ENCODE measurements at regions not wholly inside any gene's neighbourhood (a gene's known extent, or its start where the extent isn't known, plus 50 kb on each side); places are given as distances from the start of the nearest gene placed in this dataset.

DNA sequence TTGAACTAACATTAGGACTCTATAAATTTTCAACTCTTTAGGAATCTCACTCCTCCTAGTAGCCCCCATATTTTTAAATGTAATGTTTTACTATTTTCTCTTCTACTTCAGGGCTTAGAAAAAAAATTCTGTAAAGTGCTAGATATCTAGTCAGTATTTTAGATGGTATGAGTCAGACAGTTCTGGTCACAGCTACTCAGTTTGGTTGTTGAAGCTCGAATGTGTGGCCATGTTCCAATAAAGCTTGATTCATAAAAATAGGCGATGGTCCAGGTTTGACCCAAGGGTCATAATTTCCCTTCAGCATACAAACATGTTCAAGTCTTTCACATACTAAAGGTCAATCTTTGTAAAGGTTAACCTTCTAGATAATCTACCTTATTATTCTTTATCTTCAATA, 566.0 kb upstream of the CDH18 start:
- no peak for DNase-seq

DNA sequence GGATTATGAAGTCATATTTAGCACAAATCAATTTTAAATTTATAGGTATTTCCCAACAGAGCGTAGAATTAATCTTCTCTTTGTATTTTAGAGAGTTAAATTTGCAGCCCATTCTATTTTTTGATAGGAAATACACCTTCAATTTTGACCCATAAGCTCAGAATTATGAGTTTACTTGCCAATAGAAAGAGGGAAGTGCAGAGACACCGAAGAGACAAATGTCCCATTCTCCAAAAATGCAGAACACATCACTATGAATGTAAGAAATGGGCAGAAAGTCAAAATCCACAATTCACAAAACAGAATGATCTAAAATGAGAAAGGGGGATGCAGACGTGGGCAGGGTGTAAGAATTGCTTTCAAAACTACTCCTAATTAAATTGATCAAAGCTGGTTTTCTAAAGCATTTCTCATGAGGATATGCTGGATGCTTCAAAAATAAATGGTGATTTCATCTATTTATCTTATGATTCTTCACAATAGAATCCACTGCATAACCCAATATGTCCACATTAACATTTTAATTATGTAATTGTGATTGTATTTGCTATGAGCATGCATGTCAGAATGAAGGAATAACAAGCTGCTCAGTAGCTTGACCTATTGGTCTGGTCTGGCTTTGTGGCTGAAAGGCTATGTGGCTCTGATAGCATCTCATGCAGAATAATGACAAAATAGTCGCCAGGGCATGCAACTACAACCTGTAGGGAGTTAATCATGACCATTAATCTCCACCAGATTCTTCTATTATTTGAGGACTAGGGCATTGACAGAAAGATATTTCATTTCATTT, 550.1 kb upstream of the CDH18 start:
- no peak for DNase-seq

- no peak for DNase-seq
Measured at GRCh38 chr5:20536813-20537212, 548.8 kb upstream of the CDH18 start.

GRCh38 chr5:20536341-20536740, 548.3 kb upstream of the CDH18 start:
- DNase-seq, result no peak

GRCh38 chr5:20528471-20528870, 540.5 kb upstream of the CDH18 start:
- DNase-seq, result no peak

- no peak for DNase-seq
Measured at GRCh38 chr5:20524991-20525529, 537.1 kb upstream of the CDH18 start.

GRCh38 chr5:20522905-20523482, 535.0 kb upstream of the CDH18 start:
- no peak for DNase-seq

GRCh38 chr5:20515606-20516005, 527.6 kb upstream of the CDH18 start:
- no peak for DNase-seq

GRCh38 chr5:20514145-20514544, 526.1 kb upstream of the CDH18 start:
- no peak for DNase-seq

DNA sequence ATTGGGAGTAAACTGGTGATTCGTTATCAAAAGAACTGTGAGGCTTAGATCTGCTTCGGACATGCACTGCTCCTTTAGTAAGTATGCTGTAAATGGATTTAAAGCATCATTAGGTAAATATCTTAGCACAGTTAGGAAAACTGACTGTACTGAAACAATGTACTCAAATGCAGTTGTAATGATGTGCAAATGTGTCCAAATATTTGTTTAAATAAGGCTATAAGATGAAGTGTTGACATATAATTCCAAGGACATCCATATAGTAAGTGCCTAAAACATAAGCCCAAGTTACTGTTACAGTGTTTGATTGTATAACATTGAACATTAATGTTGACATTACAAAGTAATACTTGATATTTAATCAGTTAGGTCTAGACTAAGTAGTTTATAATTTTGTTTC, 512.5 kb upstream of the CDH18 start:
- no peak for DNase-seq

- DNase-seq, result no peak
Measured at GRCh38 chr5:20498926-20499325, 510.9 kb upstream of the CDH18 start.

DNA sequence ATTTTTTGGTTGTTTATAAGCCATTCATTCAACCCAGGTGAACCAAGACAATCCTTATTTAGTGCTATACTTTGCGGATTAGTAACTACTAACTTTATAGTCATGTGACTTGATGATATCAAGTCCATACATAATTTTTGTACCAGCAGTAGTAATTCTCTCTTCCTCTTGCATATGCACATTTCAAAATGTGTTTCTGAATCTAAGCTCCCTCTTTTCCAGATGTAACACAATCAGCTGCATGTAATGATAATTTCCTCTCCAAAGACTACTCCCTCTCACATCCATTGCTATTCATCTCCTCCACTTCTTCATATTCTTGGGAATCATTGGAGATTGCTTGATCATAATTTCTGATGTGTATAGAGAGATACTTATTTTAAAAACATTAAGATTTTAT, 510.1 kb upstream of the CDH18 start:
- no peak for DNase-seq

GRCh38 chr5:20497356-20497755, 509.4 kb upstream of the CDH18 start:
- DNase-seq, result no peak

DNA sequence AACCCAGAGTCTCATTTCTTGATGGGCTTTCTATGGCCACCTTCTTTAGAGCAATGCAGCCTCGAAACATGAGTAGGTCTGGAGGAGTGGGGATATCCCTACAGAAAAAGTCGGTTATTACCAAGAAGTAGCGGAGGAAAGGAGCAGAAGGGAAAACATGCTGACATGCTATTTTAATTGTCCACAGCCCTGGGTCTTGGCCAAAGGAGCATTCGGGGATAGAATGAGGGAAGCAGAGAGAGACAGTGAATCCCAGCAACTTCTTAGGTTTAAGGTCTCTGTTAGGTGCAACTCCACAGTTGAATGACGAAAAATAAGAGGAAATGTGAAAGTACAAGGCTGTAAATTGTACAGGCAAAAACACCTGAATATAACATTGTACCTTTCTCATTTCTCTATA, 506.7 kb upstream of the CDH18 start:
- no peak for DNase-seq

- DNase-seq, result no peak
Measured at GRCh38 chr5:20486826-20487225, 498.8 kb upstream of the CDH18 start.

DNA sequence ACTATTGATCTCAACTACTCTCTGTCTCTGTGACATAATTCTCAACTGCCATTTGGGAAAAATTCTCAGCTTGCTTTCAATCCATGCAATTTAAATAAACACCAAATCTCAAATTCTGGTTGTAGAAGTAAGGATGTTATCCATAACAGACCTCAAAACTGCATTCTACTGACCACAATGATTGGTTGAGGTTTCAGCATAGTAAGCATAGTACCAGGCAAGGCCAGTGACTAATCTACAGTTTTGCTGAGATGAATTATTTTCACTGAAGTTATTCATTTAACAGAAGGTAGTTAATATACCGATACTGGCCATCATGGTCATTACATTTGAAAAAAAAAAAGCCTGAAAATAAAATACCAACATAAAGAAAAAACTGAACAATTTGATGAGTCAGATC, 488.0 kb upstream of the CDH18 start:
- no peak for DNase-seq

DNA sequence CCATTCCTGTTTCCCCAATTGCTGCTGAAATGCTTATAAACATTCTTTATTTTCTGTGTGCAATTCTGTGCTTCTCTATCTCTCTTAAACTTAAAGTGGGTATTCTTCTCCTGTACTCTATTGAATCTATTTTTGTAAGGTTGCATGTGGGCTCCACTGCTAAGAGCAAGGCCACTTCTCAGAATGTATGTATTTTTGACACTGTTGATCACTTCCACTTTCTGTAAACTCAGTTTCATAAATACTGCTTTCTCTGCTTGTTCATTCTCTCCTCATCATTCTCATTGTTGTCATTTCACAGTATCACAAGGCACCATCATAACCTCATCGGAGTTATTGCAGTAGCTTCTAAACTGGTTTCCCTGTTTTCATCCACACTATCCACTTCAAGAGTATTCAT, 483.0 kb upstream of the CDH18 start:
- DNase-seq, result no peak

GRCh38 chr5:20469792-20470191, 481.8 kb upstream of the CDH18 start:
- DNase-seq, result no peak

- no peak for DNase-seq
Measured at GRCh38 chr5:20469390-20469789, 481.4 kb upstream of the CDH18 start.

DNA sequence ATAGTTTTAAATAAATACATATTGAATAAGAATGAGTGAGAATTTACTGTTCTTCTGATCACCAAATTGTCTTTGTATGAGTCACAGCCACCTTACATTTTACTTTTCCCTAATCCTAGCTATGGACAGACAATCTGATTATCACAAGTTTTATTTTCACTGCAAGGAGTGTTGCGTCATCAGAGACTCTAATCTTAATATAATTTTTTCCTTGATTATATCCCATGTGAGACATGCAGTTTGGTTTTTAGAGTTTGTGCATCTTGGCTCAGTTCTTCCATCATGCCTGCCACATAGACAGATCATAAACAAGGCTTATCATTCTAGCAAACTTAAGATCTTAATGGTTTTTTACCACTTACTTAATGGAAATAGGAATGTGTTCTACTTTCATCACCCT, 478.5 kb upstream of the CDH18 start:
- no peak for DNase-seq

DNA sequence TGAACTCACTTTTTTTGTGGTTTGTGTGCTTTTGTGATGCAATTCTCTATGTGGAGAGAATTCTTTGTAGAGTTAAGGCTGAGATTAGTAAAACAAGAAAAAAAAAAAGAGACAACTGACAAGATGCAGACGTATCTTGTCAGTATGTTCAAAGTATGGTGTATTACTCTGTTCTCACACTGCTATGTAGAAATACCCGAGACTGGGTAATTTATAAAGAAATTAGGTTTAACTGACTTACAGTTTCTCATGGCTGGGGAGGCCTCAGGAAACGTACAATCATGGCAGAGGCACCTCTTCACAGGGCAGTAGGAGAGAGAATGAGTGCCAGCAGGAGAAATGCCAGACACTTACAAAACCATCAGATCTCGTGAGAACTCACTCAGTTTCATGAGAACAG, 475.2 kb upstream of the CDH18 start:
- no peak for DNase-seq

DNA sequence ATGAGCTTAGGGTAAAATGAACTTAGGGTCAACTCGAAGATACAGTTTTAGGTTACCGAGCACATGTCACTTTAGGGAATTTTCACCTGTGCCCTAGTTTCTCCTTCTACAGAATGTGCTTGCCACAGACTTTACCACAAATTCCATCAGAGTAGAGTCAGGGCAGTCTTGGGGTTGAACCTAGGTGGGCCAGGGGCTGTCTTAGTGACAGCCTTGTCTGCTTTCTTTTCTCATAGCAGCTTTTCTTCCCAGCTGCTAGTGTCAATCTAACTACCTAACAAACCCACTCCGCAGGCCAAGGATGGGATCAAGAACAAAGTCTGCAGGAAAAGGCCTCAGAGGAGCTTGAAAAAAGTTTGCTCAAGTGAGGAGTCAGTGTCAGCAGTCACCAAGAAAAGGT, 458.1 kb upstream of the CDH18 start:
- no peak for DNase-seq

DNA sequence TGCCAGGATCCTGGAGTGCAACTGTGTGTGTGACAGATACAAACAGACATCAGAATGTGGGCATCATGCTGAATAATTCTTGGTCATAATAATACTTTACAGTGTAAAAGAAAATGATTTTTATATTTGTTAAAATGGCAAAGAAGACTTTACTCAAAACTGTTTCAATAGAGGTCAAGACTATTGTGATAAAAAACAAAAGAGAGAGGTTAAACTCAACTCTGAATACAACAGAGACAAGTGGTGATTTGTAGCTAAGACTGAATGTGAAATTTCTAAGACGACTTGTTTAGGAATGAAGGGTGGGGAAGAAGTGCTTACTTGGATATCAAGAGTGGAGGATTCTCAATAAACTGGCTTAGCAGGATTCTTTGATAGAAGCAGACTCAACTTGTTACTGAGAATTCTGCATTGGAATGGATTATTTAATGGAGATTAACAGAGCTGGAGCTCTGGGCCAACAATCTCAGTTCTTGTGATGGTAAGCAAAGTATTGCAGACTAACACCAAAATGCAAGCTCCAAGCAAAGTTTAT, 457.4 kb upstream of the CDH18 start:
- no peak for DNase-seq

GRCh38 chr5:20434786-20435185, 446.8 kb upstream of the CDH18 start:
- no peak for DNase-seq
